ENCODE measurements at regions not wholly inside any gene's neighbourhood (a gene's known extent, or its start where the extent isn't known, plus 50 kb on each side); places are given as distances from the start of the nearest gene placed in this dataset.
"Not testable (repeated sequence)": the region's sequence is repeated elsewhere in the genome, so short reads cannot be mapped to it uniquely, and the experiment has no call there.

- not testable (repeated sequence) for TF ChIP-seq CTCF, POLR2A (IDR thresholded peaks at IDR 0.05)
Observed at GRCh38 chr7:142636107-142636506, 113.2 kb upstream of the PRSS1 start.

Measured in tibial nerve (tissue), 3 donors.